AG04450 (cell line): ENCODE measurements at regions not wholly inside any gene's neighbourhood (a gene's known extent, or its start where the extent isn't known, plus 50 kb on each side); places are given as distances from the start of the nearest gene placed in this dataset.

Experiments
- CTCF ChIA-PET: fragments of 300-600, 350-600 bp; formaldehyde crosslinking; extraction: SDS; loops from one replicate; lab custom pipeline; 2022; ENCODE audit warnings: antibody characterized with exemption, inconsistent platforms; lab: Charles Lee
- POLR2A ChIA-PET: fragments of 350-600 bp; formaldehyde crosslinking; extraction: SDS; loops from one replicate; lab custom pipeline; 2021; ENCODE audit warnings: antibody characterized with exemption, inconsistent platforms; lab: Yijun Ruan, JAX
- DNase-seq: peaks from one replicate; pipeline ENCODE4 v3.0.0-alpha.2; 2011; ENCODE audit warnings: low read depth, low spot score
- H3K27ac ChIP-seq: one replicate; pipeline ENCODE4 v1.5.1; 2012; ENCODE audit warnings: low read depth, low read length, control low read depth
- H3K27me3 ChIP-seq: one replicate; pipeline ENCODE4 v1.6.0; 2012; ENCODE audit warnings: low read length; ENCODE audit not compliant: control insufficient read depth, insufficient read depth
- H3K4me3 ChIP-seq: 2 replicates; pipeline ENCODE4 v1.5.1; 2011; ENCODE audit warnings: mild to moderate bottlenecking, low read depth, low read length, control low read depth
- H3K9me3 ChIP-seq: 2 replicates; pipeline ENCODE4 v1.5.1; 2012; ENCODE audit warnings: low read length; ENCODE audit not compliant: control insufficient read depth, insufficient read depth
- CTCF ChIP-seq: IDR thresholded peaks from 2 replicates; pipeline ENCODE4 v1.5.1; 2011; ENCODE audit warnings: low read depth, low read length, control low read depth, inconsistent platforms

- CTCF ChIA-PET = no interaction called here
- H3K27ac ChIP-seq = no peak overlapping the region
- TF ChIP-seq CTCF = no peak
Observed at GRCh38 chr6:135658916-135659315, 161.4 kb upstream of the AHI1 start.

DNA sequence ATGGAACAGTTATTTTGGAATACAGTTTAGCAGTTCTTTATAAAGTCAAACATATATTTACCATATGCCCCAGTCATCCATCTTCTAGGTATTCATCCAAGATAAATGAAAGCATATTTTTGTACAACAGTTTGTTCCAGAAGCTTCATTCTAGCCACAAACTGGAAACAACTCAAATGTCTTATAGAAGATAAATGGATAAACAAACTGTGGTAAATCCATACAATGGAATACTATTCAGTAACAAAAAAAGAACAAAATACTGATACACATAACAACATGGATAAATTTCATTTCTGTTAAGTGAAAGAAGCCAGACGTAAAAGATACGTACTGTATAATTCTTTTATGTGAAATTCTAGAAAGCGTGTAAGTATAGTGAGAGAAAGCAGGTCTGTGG is 167.0 kb upstream of the AHI1 start:
- CTCF ChIA-PET = interaction anchor here (0.6 kb wide), 1 partner anchor 562 kb away, joined by 3 read pairs; no protein-coding TSS in a partner anchor
- DNase-seq = no peak
- Histone ChIP-seq H3K27me3 (no peaks in the 10 kb centered on the region), H3K4me3 (no peak overlapping the region), H3K27ac (no peak overlapping the region), H3K9me3 (no peaks in the 10 kb centered on the region)
- TF ChIP-seq CTCF = no peak
- POLR2A ChIA-PET = no interaction called here

More at GRCh38 chr6:135658916-135659315, 161.4 kb upstream of the AHI1 start:
- Histone ChIP-seq H3K9me3 (no peaks in the 10 kb centered on the region), H3K27me3 (no peaks in the 10 kb centered on the region), H3K4me3 (no peak overlapping the region)
- POLR2A ChIA-PET = no interaction called here
- no peak for DNase-seq

DNA sequence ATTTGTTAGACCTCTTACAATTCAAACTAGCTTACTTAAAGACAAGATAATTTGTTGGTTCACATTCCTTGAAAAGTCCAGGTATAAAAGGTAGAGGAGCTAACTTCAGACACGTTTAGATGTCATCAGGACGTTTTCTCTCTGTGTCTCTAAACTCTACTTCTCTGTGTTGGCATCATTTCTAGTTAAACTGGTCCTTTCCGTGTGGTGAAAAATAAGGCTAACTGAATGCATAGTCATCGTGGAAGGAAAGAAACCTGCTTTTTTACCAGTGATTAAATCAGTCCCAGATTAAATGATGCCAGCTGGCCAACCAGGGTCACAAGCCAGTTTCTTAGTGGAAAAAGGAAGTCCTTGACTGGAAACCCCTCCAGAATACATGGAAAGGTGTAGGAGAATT is 168.4 kb upstream of the AHI1 start:
- DNase-seq = no peak
- no peak for TF ChIP-seq CTCF
- POLR2A ChIA-PET = no interaction called here
- CTCF ChIA-PET = no interaction called here
- Histone ChIP-seq H3K27me3 (no peaks in the 10 kb centered on the region), H3K27ac (no peak overlapping the region), H3K4me3 (no peak overlapping the region), H3K9me3 (no peaks in the 10 kb centered on the region)

GRCh38 chr6:135667691-135668455 is 170.3 kb upstream of the AHI1 start:
- Histone ChIP-seq H3K27me3 (no peaks in the 10 kb centered on the region), H3K9me3 (peaks cover 6% of the 10 kb centered on the region; the same call in 1 of the 2 replicates), H3K27ac (no peak overlapping the region), H3K4me3 (peak overlapping the region; percentile 35)
- DNase-seq = no peak
- TF ChIP-seq CTCF = 0 out of 2 replicates have a peak, but pooled peaks have one; percentile 22
- ChIA-PET POLR2A (no interaction called here), CTCF (interaction anchor here (0.6 to 1.5 kb wide), 3 partner anchors 12 to 558 kb away, joined by 3 to 6 read pairs (median 4); no protein-coding TSS in a partner anchor)

- CTCF ChIA-PET = no interaction called here
- peaks cover 6% of the 10 kb centered on the region; the same call in 1 of the 2 replicates for H3K9me3 ChIP-seq
- H3K4me3 ChIP-seq = no peak overlapping the region
- H3K27ac ChIP-seq = no peak overlapping the region
- no peak for DNase-seq
- POLR2A ChIA-PET = no interaction called here
- H3K27me3 ChIP-seq = no peaks in the 10 kb centered on the region
- TF ChIP-seq CTCF = no peak
Observed at GRCh38 chr6:135672256-135672655, 174.7 kb upstream of the AHI1 start.
